C4-2B (cell line): ENCODE measurements at regions not wholly inside any gene's neighbourhood (a gene's known extent, or its start where the extent isn't known, plus 50 kb on each side); places are given as distances from the start of the nearest gene placed in this dataset.

Experiments used
- ZFX ChIP-seq: fragments of 450-650 bp; IDR thresholded peaks from 2 replicates; pipeline ENCODE4 v1.6.1; 2017
- TF ChIP-seq, protein P1 (sequence below): fragments of 450-650 bp; conservative IDR thresholded peaks from 2 replicates; pipeline ENCODE4 v1.5.1; 2017; ENCODE audit warnings: mild to moderate bottlenecking

DNA sequence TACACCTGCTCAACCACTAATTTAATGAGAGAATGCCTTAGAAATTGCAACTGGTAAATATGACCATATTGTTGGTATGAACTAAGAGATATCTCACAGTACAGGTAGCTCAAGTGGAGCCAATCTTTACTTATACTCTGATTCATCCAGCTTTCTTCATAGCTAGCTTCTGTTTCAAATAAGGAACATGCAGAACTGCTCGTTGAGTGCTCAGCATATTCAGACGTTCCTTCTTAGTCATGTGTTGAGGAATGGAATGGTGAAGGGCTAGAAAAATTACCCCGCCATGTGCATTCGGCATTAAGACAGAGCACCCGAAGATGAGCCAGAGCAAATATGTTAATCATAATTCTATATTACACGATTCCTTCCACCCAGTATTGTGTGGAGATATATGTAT is 144.0 kb upstream of the VRK2 start:
- TF ChIP-seq, protein P1, sequence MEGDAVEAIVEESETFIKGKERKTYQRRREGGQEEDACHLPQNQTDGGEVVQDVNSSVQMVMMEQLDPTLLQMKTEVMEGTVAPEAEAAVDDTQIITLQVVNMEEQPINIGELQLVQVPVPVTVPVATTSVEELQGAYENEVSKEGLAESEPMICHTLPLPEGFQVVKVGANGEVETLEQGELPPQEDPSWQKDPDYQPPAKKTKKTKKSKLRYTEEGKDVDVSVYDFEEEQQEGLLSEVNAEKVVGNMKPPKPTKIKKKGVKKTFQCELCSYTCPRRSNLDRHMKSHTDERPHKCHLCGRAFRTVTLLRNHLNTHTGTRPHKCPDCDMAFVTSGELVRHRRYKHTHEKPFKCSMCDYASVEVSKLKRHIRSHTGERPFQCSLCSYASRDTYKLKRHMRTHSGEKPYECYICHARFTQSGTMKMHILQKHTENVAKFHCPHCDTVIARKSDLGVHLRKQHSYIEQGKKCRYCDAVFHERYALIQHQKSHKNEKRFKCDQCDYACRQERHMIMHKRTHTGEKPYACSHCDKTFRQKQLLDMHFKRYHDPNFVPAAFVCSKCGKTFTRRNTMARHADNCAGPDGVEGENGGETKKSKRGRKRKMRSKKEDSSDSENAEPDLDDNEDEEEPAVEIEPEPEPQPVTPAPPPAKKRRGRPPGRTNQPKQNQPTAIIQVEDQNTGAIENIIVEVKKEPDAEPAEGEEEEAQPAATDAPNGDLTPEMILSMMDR = no peak
- TF ChIP-seq ZFX = no peak
